ENCODE measurements at regions not wholly inside any gene's neighbourhood (a gene's known extent, or its start where the extent isn't known, plus 50 kb on each side); places are given as distances from the start of the nearest gene placed in this dataset.
"Not testable (repeated sequence)": the region's sequence is repeated elsewhere in the genome, so short reads cannot be mapped to it uniquely, and the experiment has no call there.

- Mint-ChIP-seq H3K27ac (no peak overlapping the region), H3K36me3 (no peaks in the 10 kb centered on the region), H3K9me3 (peaks cover 8% of the 10 kb centered on the region), H3K4me1 (no peaks in the 10 kb centered on the region), H3K4me3 (no peak overlapping the region), H3K27me3 (peaks cover 17% of the 10 kb centered on the region)
- DNase-seq (ENCODE audit: low spot score in 2 of 2) (no peak), ATAC-seq (ENCODE audit: low read depth) (no peak)
Measured at GRCh38 chr16:26795184-26795583, 271.5 kb upstream of the C16orf82 start.

DNA sequence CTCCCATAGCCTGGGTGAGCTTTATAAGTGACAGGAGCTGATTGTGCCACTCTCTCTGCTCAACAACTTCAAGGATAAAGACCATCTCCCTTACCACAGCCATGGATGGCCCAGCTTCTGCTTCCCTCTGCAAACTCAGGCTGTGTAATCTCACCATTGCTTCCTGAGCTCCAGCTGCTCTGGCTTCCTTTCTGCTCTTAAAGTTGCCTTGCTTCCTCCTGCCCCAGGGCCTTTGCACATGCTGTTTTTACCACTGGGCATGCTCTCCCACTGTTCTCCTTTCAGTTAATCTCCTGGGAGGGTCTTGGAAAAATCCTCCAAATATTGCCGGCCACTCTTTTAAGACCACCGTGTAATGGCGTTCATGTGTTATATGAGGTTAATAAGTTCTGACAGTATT, 265.1 kb upstream of the C16orf82 start:
- DNase-seq (ENCODE audit: low spot score in 2 of 2): no peak
- Mint-ChIP-seq H3K9me3 (peaks cover 11% of the 10 kb centered on the region), H3K27ac (no peak overlapping the region), H3K36me3 (no peaks in the 10 kb centered on the region), H3K4me3 (no peak overlapping the region), H3K4me1 (no peaks in the 10 kb centered on the region), H3K27me3 (peaks cover 14% of the 10 kb centered on the region)
- no peak for ATAC-seq (ENCODE audit: low read depth)

DNA sequence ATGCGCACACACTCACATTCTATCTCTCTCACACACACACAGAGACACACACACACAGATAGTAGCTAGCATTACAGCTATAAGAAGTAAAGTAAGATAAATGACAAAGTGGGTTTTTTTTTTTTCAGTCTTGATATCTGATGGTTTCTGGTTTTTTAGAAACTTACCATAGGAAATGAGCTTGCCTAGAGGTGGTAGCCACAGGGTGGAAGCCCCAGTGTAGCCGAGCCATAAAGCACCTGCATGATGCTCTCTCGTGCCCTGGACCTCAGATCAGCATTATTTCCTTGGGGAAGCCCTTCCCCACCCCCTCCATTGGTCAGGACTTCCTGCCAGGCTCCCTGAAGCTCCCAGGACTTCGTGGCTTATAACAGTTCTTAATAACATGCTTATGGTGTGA, 264.3 kb upstream of the C16orf82 start:
- peaks cover 13% of the 10 kb centered on the region for H3K27me3 Mint-ChIP-seq
- peaks cover 11% of the 10 kb centered on the region for H3K9me3 Mint-ChIP-seq
- H3K4me3 Mint-ChIP-seq: no peak overlapping the region
- no peak overlapping the region for H3K27ac Mint-ChIP-seq
- no peaks in the 10 kb centered on the region for H3K4me1 Mint-ChIP-seq
- DNase-seq (ENCODE audit: low spot score in 2 of 2): no peak
- ATAC-seq (ENCODE audit: low read depth): no peak
- no peaks in the 10 kb centered on the region for H3K36me3 Mint-ChIP-seq

- peaks cover 11% of the 10 kb centered on the region for H3K9me3 Mint-ChIP-seq
- no peaks in the 10 kb centered on the region for H3K36me3 Mint-ChIP-seq
Measured at GRCh38 chr16:26802965-26803364, 263.8 kb upstream of the C16orf82 start.

DNA sequence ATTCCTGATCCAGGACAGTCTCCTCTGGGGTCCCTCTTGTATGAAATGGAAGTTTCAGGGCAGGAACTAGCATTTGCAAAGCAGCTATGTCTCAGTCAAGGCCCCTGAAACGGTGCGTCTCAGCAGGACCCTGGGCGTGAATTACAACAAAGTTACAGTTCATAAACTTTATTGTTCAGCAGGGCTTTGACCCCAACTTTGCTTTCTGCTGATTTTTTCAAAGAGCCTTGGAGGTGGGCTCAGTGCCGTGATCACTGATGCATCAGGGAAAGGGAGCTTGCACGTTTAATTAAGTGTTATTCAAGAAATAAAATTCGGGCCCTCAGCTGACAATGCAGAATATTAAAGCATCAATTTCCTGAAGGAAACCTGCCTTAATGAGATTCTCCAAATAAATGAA, 260.1 kb upstream of the C16orf82 start:
- H3K27ac Mint-ChIP-seq: no peak overlapping the region
- H3K36me3 Mint-ChIP-seq: no peaks in the 10 kb centered on the region
- no peak overlapping the region for H3K4me3 Mint-ChIP-seq
- H3K4me1 Mint-ChIP-seq: no peaks in the 10 kb centered on the region
- ATAC-seq (ENCODE audit: low read depth) (no peak), DNase-seq (ENCODE audit: low spot score in 2 of 2) (no peak)
- H3K9me3 Mint-ChIP-seq: peaks cover 12% of the 10 kb centered on the region
- H3K27me3 Mint-ChIP-seq: peaks cover 2% of the 10 kb centered on the region

More at GRCh38 chr16:26802965-26803364, 263.8 kb upstream of the C16orf82 start:
- H3K4me1 Mint-ChIP-seq: no peaks in the 10 kb centered on the region
- DNase-seq (ENCODE audit: low spot score in 2 of 2) (no peak), ATAC-seq (ENCODE audit: low read depth) (no peak)
- H3K4me3 Mint-ChIP-seq: no peak overlapping the region
- no peak overlapping the region for H3K27ac Mint-ChIP-seq
- peaks cover 12% of the 10 kb centered on the region for H3K27me3 Mint-ChIP-seq

DNA sequence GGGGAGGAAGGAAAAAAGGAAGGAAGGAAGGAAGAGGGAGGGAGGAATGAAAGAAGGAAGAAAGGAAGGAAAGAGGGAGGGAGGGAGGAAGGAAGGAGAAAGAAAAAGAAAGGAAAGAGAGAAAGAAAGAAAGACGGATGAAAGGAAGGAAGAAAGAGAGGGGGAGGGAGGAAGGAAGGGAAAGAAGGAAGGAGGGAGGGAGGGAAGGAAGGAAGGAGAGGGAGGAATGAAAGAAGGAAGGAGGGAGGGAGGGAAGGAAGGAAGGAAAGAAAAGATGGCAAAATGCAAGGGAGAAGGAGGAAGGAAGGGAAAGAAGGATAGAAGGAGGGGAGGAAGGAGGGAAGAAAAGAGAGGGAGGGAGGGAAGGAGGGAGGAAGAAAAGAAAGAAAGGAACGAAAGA, 257.3 kb upstream of the C16orf82 start:
- H3K9me3 Mint-ChIP-seq: peaks cover 8% of the 10 kb centered on the region
- no peak for ATAC-seq (ENCODE audit: low read depth)
- H3K36me3 Mint-ChIP-seq: no peaks in the 10 kb centered on the region
- DNase-seq (ENCODE audit: low spot score in 2 of 2): no peak
- H3K27me3 Mint-ChIP-seq: peaks cover 2% of the 10 kb centered on the region
- H3K4me3 Mint-ChIP-seq: no peak overlapping the region
- no peaks in the 10 kb centered on the region for H3K4me1 Mint-ChIP-seq
- no peak overlapping the region for H3K27ac Mint-ChIP-seq

- Mint-ChIP-seq H3K4me3 (no peak overlapping the region), H3K4me1 (no peaks in the 10 kb centered on the region), H3K9me3 (peaks cover 2% of the 10 kb centered on the region), H3K27me3 (peaks cover 8% of the 10 kb centered on the region), H3K27ac (no peak overlapping the region), H3K36me3 (no peaks in the 10 kb centered on the region)
- no peak for ATAC-seq (ENCODE audit: low read depth)
- no peak for DNase-seq (ENCODE audit: low spot score in 2 of 2)
Measured at GRCh38 chr16:26816266-26816665, 250.5 kb upstream of the C16orf82 start.

GRCh38 chr16:26816885-26817571, 249.7 kb upstream of the C16orf82 start:
- no peak overlapping the region for H3K4me3 Mint-ChIP-seq
- H3K27ac Mint-ChIP-seq: no peak overlapping the region
- ATAC-seq (ENCODE audit: low read depth) (no peak), DNase-seq (ENCODE audit: low spot score in 2 of 2) (no peak)
- peaks cover 8% of the 10 kb centered on the region for H3K27me3 Mint-ChIP-seq
- no peaks in the 10 kb centered on the region for H3K4me1 Mint-ChIP-seq
- H3K9me3 Mint-ChIP-seq: peaks cover 2% of the 10 kb centered on the region
- no peaks in the 10 kb centered on the region for H3K36me3 Mint-ChIP-seq

GRCh38 chr16:26818393-26818792, 248.3 kb upstream of the C16orf82 start:
- DNase-seq (ENCODE audit: low spot score in 2 of 2) (no peak), ATAC-seq (ENCODE audit: low read depth) (no peak)
- no peak overlapping the region for H3K27ac Mint-ChIP-seq
- H3K4me3 Mint-ChIP-seq: no peak overlapping the region
- peaks cover 2% of the 10 kb centered on the region for H3K9me3 Mint-ChIP-seq
- H3K36me3 Mint-ChIP-seq: no peaks in the 10 kb centered on the region
- no peaks in the 10 kb centered on the region for H3K4me1 Mint-ChIP-seq
- peaks cover 8% of the 10 kb centered on the region for H3K27me3 Mint-ChIP-seq

DNA sequence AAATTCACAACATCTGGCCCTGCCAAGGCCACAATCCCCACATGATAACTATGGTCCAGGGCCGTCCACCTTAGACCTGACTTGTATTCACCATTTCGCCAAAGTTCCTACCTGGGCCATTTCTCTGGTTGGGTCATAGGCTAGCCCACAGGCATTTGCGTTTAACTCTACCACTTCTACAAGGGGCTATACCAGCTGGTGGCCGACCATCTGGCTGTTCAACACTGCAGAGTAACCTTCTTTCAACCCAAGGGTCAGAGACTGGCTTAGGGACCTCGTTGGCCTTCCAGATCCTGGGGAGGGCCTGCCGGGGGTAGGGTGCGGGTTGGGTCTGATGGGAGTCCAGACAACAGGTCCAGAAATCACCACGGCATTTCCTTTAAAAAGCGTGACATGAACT, 242.3 kb upstream of the C16orf82 start:
- Mint-ChIP-seq H3K27ac (no peak overlapping the region), H3K9me3 (no peaks in the 10 kb centered on the region), H3K4me3 (no peak overlapping the region), H3K36me3 (no peaks in the 10 kb centered on the region), H3K4me1 (no peaks in the 10 kb centered on the region), H3K27me3 (peaks cover 10% of the 10 kb centered on the region)
- DNase-seq (ENCODE audit: low spot score in 2 of 2) (no peak), ATAC-seq (ENCODE audit: low read depth) (no peak)

- H3K4me1 Mint-ChIP-seq: no peaks in the 10 kb centered on the region
- no peaks in the 10 kb centered on the region for H3K36me3 Mint-ChIP-seq
- DNase-seq (ENCODE audit: low spot score in 2 of 2) (no peak), ATAC-seq (ENCODE audit: low read depth) (no peak)
- H3K27ac Mint-ChIP-seq: no peak overlapping the region
- no peaks in the 10 kb centered on the region for H3K9me3 Mint-ChIP-seq
- H3K27me3 Mint-ChIP-seq: peaks cover 8% of the 10 kb centered on the region
- H3K4me3 Mint-ChIP-seq: no peak overlapping the region
Measured at GRCh38 chr16:26826500-26826899, 240.2 kb upstream of the C16orf82 start.

- ATAC-seq (ENCODE audit: low read depth): no peak
- Mint-ChIP-seq H3K27ac (no peak overlapping the region), H3K27me3 (peaks cover 9% of the 10 kb centered on the region), H3K4me3 (no peak overlapping the region), H3K36me3 (no peaks in the 10 kb centered on the region), H3K9me3 (no peaks in the 10 kb centered on the region), H3K4me1 (no peaks in the 10 kb centered on the region)
- no peak for DNase-seq (ENCODE audit: low spot score in 2 of 2)
Measured at GRCh38 chr16:26827386-26827785, 239.3 kb upstream of the C16orf82 start.

GRCh38 chr16:26830428-26831127, 236.1 kb upstream of the C16orf82 start:
- no peak for ATAC-seq (ENCODE audit: low read depth)
- Mint-ChIP-seq H3K4me3 (no peak overlapping the region), H3K36me3 (no peaks in the 10 kb centered on the region), H3K27me3 (peaks cover 11% of the 10 kb centered on the region), H3K27ac (no peak overlapping the region), H3K4me1 (no peaks in the 10 kb centered on the region), H3K9me3 (peaks cover 5% of the 10 kb centered on the region)
- DNase-seq (ENCODE audit: low spot score in 2 of 2): no peak

GRCh38 chr16:26836114-26836513, 230.6 kb upstream of the C16orf82 start:
- not testable (repeated sequence) for DNase-seq (ENCODE audit: low spot score in 2 of 2); H3K4me3 Mint-ChIP-seq; H3K36me3 Mint-ChIP-seq; H3K9me3 Mint-ChIP-seq; ATAC-seq (ENCODE audit: low read depth); H3K27ac Mint-ChIP-seq; H3K4me1 Mint-ChIP-seq; H3K27me3 Mint-ChIP-seq

DNA sequence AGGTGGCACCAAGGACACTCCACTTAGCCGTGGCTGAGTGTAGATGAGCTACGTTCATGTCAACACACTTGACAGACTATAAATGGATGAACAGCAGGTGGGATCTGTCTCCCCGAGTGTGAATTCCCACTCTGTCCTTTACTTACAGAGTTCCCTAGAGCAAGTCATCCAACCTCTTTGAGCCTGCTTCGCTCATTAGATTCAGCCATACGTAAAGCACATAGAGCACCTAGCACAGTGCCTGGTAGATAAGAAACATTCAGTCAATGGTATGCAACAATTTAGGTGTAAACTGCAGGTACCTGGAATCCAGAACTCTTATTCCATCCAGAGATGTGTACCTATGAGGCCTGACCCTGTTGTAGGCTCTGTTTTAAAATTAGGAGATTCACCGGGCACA, 227.8 kb upstream of the C16orf82 start:
- Mint-ChIP-seq H3K36me3 (no peaks in the 10 kb centered on the region), H3K9me3 (peaks cover 7% of the 10 kb centered on the region), H3K4me1 (no peaks in the 10 kb centered on the region), H3K27ac (no peak overlapping the region), H3K4me3 (no peak overlapping the region), H3K27me3 (peaks cover 7% of the 10 kb centered on the region)
- ATAC-seq (ENCODE audit: low read depth): no peak
- no peak for DNase-seq (ENCODE audit: low spot score in 2 of 2)

Measured in memory B cell (primary cell).